Spinal cord (tissue), 9 donors: ENCODE measurements at regions not wholly inside any gene's neighbourhood (a gene's known extent, or its start where the extent isn't known, plus 50 kb on each side); places are given as distances from the start of the nearest gene placed in this dataset.

Experiments used
- DNase-seq, 6 donors: peaks; one replicate each; pipeline versions ENCODE4 v3.0.0 to v3.0.0-alpha.2; 2013 to 2015; ENCODE audit warnings: low spot score in 6 of 6, low read depth in 4 of 6
- H3K27ac ChIP-seq: one replicate; pipeline ENCODE4 v1.5.1; 2013; ENCODE audit warnings: low read depth, low read length, control low read depth
- H3K27me3 ChIP-seq: one replicate; pipeline ENCODE4 v1.6.1; 2013; ENCODE audit warnings: low read length; ENCODE audit not compliant: control insufficient read depth, insufficient read depth
- H3K36me3 ChIP-seq: one replicate; pipeline ENCODE4 v1.6.1; 2013; ENCODE audit warnings: low read length; ENCODE audit not compliant: control insufficient read depth, insufficient read depth
- H3K4me1 ChIP-seq: one replicate; pipeline ENCODE4 v1.6.1; 2013; ENCODE audit warnings: low read length; ENCODE audit not compliant: control insufficient read depth, insufficient read depth
- H3K4me3 ChIP-seq: one replicate; pipeline ENCODE4 v1.5.1; 2013; ENCODE audit warnings: low read depth, low read length, control low read depth
- H3K9me3 ChIP-seq: one replicate; pipeline ENCODE4 v1.6.1; 2013; ENCODE audit warnings: low read length; ENCODE audit not compliant: control insufficient read depth, insufficient read depth
- WGBS: methylation state at CpG from one replicate; pipeline ENCODE4 v1.1.5; 2013; ENCODE audit warnings: missing lambda C conversion rate; ENCODE audit not compliant: insufficient coverage; 5-methylcytosine and 5-hydroxymethylcytosine counted together
- donor health status: healthy.

GRCh38 chr2:150859162-150859561 lies 371.7 kb upstream of the RND3 start:
- Histone ChIP-seq H3K4me1 (no peaks in the 10 kb centered on the region), H3K27me3 (no peaks in the 10 kb centered on the region), H3K4me3 (no peak overlapping the region), H3K27ac (no peak overlapping the region), H3K9me3 (no peaks in the 10 kb centered on the region), H3K36me3 (no peaks in the 10 kb centered on the region)
- no peak for DNase-seq
- WGBS, result 90% methylated on average over 1 of the region's 1 CpG

GRCh38 chr2:150858382-150858781 lies 370.9 kb upstream of the RND3 start:
- Histone ChIP-seq H3K36me3 (no peaks in the 10 kb centered on the region), H3K4me1 (no peaks in the 10 kb centered on the region), H3K27ac (no peak overlapping the region), H3K27me3 (no peaks in the 10 kb centered on the region), H3K9me3 (no peaks in the 10 kb centered on the region), H3K4me3 (no peak overlapping the region)
- DNase-seq, result no peak
- WGBS, result 80% methylated on average over 1 of the region's 5 CpGs

GRCh38 chr2:150856596-150857281 lies 369.3 kb upstream of the RND3 start:
- no CpG with 5 or more reads among the region's 1 CpG for WGBS
- Histone ChIP-seq H3K27me3 (no peaks in the 10 kb centered on the region), H3K9me3 (no peaks in the 10 kb centered on the region), H3K36me3 (no peaks in the 10 kb centered on the region), H3K4me1 (no peaks in the 10 kb centered on the region), H3K4me3 (no peak overlapping the region), H3K27ac (no peak overlapping the region)
- no peak for DNase-seq

GRCh38 chr2:150853263-150853662 lies 365.8 kb upstream of the RND3 start:
- 40% methylated on average over 1 of the region's 2 CpGs for WGBS
- H3K27ac ChIP-seq, result no peak overlapping the region
- H3K4me3 ChIP-seq, result no peak overlapping the region
- peak in 1 of 6 donors; percentile 26 for DNase-seq
- no peaks in the 10 kb centered on the region for H3K9me3 ChIP-seq
- H3K27me3 ChIP-seq, result no peaks in the 10 kb centered on the region
- no peaks in the 10 kb centered on the region for H3K36me3 ChIP-seq
- no peaks in the 10 kb centered on the region for H3K4me1 ChIP-seq

- H3K4me3 ChIP-seq, result no peak overlapping the region
- no peak for DNase-seq
- H3K27me3 ChIP-seq, result no peaks in the 10 kb centered on the region
- no peak overlapping the region for H3K27ac ChIP-seq
- no peaks in the 10 kb centered on the region for H3K9me3 ChIP-seq
- H3K36me3 ChIP-seq, result no peaks in the 10 kb centered on the region
- no peaks in the 10 kb centered on the region for H3K4me1 ChIP-seq
These were observed 363.2 kb upstream of the RND3 start for GRCh38 chr2:150850641-150851040.

- no peak for DNase-seq
- H3K4me1 ChIP-seq, result no peaks in the 10 kb centered on the region
- H3K27me3 ChIP-seq, result no peaks in the 10 kb centered on the region
- H3K4me3 ChIP-seq, result no peak overlapping the region
- H3K9me3 ChIP-seq, result no peaks in the 10 kb centered on the region
- H3K36me3 ChIP-seq, result no peaks in the 10 kb centered on the region
- H3K27ac ChIP-seq, result no peak overlapping the region
- WGBS, result 83% methylated on average over 1 of the region's 3 CpGs
These were observed 360.1 kb upstream of the RND3 start for GRCh38 chr2:150847578-150847977.

GRCh38 chr2:150846691-150847090 lies 359.2 kb upstream of the RND3 start:
- no peak for DNase-seq
- no peaks in the 10 kb centered on the region for H3K4me1 ChIP-seq
- no peak overlapping the region for H3K27ac ChIP-seq
- no peaks in the 10 kb centered on the region for H3K36me3 ChIP-seq
- H3K9me3 ChIP-seq, result no peaks in the 10 kb centered on the region
- WGBS, result no CpG with 5 or more reads among the region's 1 CpG
- no peaks in the 10 kb centered on the region for H3K27me3 ChIP-seq
- no peak overlapping the region for H3K4me3 ChIP-seq

- no peak for DNase-seq
- Histone ChIP-seq H3K27me3 (no peaks in the 10 kb centered on the region), H3K36me3 (no peaks in the 10 kb centered on the region), H3K4me1 (no peaks in the 10 kb centered on the region), H3K4me3 (no peak overlapping the region), H3K9me3 (no peaks in the 10 kb centered on the region), H3K27ac (no peak overlapping the region)
- 43% methylated on average over 1 of the region's 2 CpGs for WGBS
These were observed 345.2 kb upstream of the RND3 start for GRCh38 chr2:150832686-150833085.

GRCh38 chr2:150824118-150824517 lies 336.7 kb upstream of the RND3 start:
- Histone ChIP-seq H3K4me3 (no peak overlapping the region), H3K4me1 (no peaks in the 10 kb centered on the region), H3K36me3 (no peaks in the 10 kb centered on the region), H3K27ac (no peak overlapping the region), H3K9me3 (no peaks in the 10 kb centered on the region), H3K27me3 (no peaks in the 10 kb centered on the region)
- no peak for DNase-seq
- WGBS, result no CpG with 5 or more reads among the region's 1 CpG

- Histone ChIP-seq H3K27ac (no peak overlapping the region), H3K4me1 (no peaks in the 10 kb centered on the region), H3K4me3 (no peak overlapping the region), H3K36me3 (no peaks in the 10 kb centered on the region), H3K9me3 (no peaks in the 10 kb centered on the region), H3K27me3 (no peaks in the 10 kb centered on the region)
- no peak for DNase-seq
- 88% methylated on average over 2 of the region's 2 CpGs for WGBS
These were observed 330.0 kb upstream of the RND3 start for GRCh38 chr2:150817422-150817821.
